ENCODE measurements at regions not wholly inside any gene's neighbourhood (a gene's known extent, or its start where the extent isn't known, plus 50 kb on each side); places are given as distances from the start of the nearest gene placed in this dataset.

DNA sequence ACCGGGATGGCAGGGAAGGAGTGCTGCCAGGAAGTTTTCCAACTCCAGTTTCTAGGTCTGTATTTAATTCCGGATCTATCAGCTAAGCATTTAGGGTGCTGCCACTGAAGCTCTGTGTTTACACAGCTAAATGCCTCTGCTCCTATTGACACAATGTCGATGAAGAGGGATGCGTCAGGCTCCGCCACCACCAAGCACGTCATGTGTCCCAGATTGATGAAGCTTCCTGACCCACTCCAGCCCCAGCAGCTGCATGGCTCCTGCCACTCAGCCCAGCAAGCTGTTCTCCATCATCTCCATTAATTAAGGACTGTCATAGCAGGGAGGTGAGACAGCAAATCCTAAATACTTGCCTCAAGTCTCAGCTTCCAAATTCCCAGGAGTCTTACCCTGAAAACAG lies 435.2 kb upstream of the ZNF507 start:
- TF ChIP-seq, protein P1, sequence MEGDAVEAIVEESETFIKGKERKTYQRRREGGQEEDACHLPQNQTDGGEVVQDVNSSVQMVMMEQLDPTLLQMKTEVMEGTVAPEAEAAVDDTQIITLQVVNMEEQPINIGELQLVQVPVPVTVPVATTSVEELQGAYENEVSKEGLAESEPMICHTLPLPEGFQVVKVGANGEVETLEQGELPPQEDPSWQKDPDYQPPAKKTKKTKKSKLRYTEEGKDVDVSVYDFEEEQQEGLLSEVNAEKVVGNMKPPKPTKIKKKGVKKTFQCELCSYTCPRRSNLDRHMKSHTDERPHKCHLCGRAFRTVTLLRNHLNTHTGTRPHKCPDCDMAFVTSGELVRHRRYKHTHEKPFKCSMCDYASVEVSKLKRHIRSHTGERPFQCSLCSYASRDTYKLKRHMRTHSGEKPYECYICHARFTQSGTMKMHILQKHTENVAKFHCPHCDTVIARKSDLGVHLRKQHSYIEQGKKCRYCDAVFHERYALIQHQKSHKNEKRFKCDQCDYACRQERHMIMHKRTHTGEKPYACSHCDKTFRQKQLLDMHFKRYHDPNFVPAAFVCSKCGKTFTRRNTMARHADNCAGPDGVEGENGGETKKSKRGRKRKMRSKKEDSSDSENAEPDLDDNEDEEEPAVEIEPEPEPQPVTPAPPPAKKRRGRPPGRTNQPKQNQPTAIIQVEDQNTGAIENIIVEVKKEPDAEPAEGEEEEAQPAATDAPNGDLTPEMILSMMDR (IDR thresholded peaks at IDR 0.05; ENCODE audit: insufficient read depth, low read length): no peak
- no peak overlapping the region for H3K4me3 ChIP-seq (ENCODE audit: low read depth, low read length)

DNA sequence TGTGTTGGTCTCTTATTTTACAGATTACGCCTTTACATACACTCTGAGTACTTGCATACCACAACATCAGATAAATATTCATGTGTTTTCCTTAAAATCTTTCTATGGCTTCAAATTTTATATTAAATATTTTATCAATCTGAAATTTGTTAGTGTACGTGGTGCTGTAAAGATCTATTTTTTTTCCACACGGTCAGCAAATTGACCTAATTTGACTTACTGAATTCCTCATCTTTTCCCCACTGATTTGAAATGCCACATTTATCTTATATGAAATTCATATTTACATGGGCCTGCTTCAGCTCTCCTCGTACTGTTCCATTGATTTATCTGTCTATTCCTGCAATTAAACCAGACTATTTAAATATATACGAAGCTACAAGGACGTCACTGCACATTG lies 433.8 kb upstream of the ZNF507 start:
- DNase-seq (ENCODE audit: low read depth): no peak
- no peak overlapping the region for H3K4me3 ChIP-seq (ENCODE audit: low read depth, low read length)
- TF ChIP-seq, protein P1 (IDR thresholded peaks at IDR 0.05; ENCODE audit: insufficient read depth, low read length): no peak

More for the DNA sequence above, 435.2 kb upstream of the ZNF507 start:
- DNase-seq (ENCODE audit: low read depth): no peak

DNA sequence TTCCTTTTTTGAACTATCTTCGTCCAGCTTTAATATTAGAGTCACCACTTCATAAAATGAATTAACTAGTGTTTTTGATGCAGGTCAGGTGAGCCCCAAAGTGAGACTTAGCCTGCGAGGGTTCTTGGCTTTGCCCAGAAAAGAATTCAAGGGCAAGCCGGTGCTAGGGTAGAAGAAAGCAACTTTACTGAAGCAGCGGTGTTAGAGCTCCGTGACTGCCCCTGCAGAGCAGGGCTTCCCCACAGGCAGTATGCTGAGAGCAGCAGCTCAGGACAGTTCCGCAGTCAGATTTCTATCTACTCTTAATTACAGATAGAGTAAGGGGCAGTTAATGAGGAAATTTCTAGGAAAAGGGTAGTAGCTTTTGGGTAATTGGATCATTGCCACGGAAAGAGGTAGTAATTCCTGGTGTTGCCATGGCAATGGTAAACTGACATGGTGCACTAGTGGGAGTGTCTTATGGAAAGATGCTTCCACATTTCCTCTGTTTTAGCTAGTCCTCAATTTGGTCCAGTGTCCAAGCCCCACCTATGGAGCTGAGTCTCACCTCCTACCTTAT lies 432.2 kb upstream of the ZNF507 start:
- H3K4me3 ChIP-seq (ENCODE audit: low read depth, low read length): no peak overlapping the region
- DNase-seq (ENCODE audit: low read depth): no peak
- TF ChIP-seq, protein P1 (IDR thresholded peaks at IDR 0.05; ENCODE audit: insufficient read depth, low read length): no peak

DNA sequence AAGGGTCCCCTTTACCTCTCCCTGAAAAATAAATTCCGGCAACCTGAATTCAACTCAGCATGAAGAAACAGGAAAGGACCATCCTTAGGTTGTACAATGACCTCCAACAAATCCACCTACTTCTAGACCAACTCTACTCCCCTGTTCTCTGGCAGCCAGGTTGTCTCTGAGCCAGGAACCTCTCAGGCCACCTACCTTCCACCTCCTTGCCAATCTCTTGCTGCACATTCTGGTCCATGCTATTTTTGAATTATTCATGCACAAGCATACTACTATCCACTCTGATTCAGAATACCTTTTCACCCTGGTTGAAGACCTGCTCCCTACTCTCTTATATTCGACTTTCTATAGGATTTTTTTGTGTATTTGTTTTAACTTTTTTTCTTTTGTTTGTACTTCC lies 415.0 kb upstream of the ZNF507 start:
- no peak for DNase-seq (ENCODE audit: low read depth)
- H3K4me3 ChIP-seq (ENCODE audit: low read depth, low read length): no peak overlapping the region
- TF ChIP-seq, protein P1 (IDR thresholded peaks at IDR 0.05; ENCODE audit: insufficient read depth, low read length): no peak

DNA sequence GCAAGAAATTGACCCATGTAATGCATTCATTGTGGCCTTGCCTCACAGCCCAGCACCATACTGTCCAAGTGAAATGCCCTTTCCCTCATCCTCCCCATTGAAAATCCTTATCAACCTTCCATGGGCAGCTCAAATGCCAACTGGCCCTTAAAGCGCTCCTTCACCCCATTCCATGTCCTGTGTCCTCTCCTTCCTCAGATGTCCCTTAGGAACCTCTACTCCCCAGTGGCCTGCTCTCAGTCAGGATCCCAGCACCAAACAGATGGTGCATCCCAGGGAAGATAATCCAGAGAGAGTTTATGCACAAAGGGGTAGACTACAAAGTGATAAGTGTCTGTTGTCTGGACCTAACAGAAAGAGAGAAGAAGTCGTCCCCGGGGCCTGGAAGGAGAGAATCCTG lies 407.4 kb upstream of the ZNF507 start:
- TF ChIP-seq, protein P1 (IDR thresholded peaks at IDR 0.05; ENCODE audit: insufficient read depth, low read length): no peak
- H3K4me3 ChIP-seq (ENCODE audit: low read depth, low read length): no peak overlapping the region
- no peak for DNase-seq (ENCODE audit: low read depth)

DNA sequence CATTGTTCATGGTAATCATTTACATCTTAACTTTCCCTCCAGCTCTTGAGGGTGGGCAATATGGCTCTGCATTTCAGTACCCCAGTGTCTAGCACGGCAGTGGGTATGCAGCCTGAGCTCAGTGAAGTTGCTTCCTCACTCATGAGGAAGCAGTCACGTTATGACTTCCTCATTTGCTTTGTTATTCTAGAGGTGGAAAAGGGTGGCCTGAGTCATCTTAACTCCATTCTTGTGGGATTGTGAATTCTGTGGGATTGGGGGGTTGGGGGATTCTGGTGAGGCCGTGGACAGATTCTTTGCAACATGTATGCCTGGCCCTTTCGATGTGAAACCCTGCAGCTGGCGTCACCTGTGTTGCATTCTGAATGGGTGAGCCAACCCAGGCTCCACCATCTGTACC lies 406.7 kb upstream of the ZNF507 start:
- DNase-seq (ENCODE audit: low read depth): no peak
- TF ChIP-seq, protein P1 (IDR thresholded peaks at IDR 0.05; ENCODE audit: insufficient read depth, low read length): no peak
- no peak overlapping the region for H3K4me3 ChIP-seq (ENCODE audit: low read depth, low read length)

DNA sequence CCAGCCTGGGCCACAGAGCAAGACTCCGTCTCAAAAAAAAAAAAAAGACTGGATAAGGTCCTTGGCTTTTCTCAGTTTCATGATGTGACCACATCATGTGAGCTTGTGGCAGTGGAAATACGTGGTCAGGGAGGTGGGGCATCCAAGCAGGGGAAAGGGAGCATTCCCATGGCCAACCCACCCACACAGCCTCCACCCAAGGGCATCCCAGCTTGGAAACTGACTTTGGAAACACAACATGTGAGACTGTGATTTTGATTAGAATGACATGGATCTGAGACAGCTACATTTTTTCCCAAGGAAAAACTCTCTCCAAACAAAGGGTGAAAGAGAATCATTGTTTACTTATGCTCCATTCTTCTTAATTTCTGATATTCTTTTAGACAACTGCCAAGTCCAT lies 405.0 kb upstream of the ZNF507 start:
- TF ChIP-seq, protein P1 (IDR thresholded peaks at IDR 0.05; ENCODE audit: insufficient read depth, low read length): no peak
- H3K4me3 ChIP-seq (ENCODE audit: low read depth, low read length): no peak overlapping the region
- DNase-seq (ENCODE audit: low read depth): no peak
